IMR-90 (cell line): ENCODE measurements at regions not wholly inside any gene's neighbourhood (a gene's known extent, or its start where the extent isn't known, plus 50 kb on each side); places are given as distances from the start of the nearest gene placed in this dataset.

Experiments used
- ATAC-seq: fragments of 200-7000 bp; cut with Tn5 transposase; 2 replicates; pipeline ENCODE4 v1.9.1; 2020; ENCODE audit warnings: low read depth, mild to moderate bottlenecking, moderate library complexity
- BruUV-seq: library from RNA; stranded (reverse); fragments of 400-500 nt; replicated peaks from 2 replicates; lab custom pipeline; 2021; lab: Mats Ljungman, UMichigan
- CTCF ChIA-PET: fragments of 300-600 bp; formaldehyde crosslinking; extraction: SDS; loops from one replicate; lab custom pipeline; 2021; ENCODE audit warnings: antibody characterized with exemption; lab: Yijun Ruan, JAX
- POLR2A ChIA-PET: fragments of 300-600 bp; sonication (Branson Sonifier 250); formaldehyde crosslinking; loops from one replicate; lab custom pipeline; 2022; ENCODE audit warnings: antibody characterized with exemption; ENCODE audit not compliant: unreplicated experiment; lab: Charles Lee
- DNase-seq: peaks from one replicate; pipeline ENCODE4 v3.0.0; 2013
- H2AFZ ChIP-seq: replicated peaks from 2 replicates; pipeline ENCODE3; 2013; ENCODE audit warnings: low read length, mild to moderate bottlenecking; ENCODE audit not compliant: poor library complexity
- H2AK5ac ChIP-seq: 2 replicates; pipeline ENCODE4 v1.6.1; 2013; ENCODE audit warnings: low read depth, low read length, inconsistent platforms
- H2AK9ac ChIP-seq: replicated peaks from 2 replicates; pipeline ENCODE3; 2013; ENCODE audit warnings: mild to moderate bottlenecking, low read depth, low read length, moderate library complexity; ENCODE audit not compliant: poor library complexity
- H2BK120ac ChIP-seq: 2 replicates; pipeline ENCODE4 v1.6.1; 2013; ENCODE audit warnings: low read depth, low read length, inconsistent platforms
- H2BK15ac ChIP-seq: 3 replicates; pipeline ENCODE4 v1.6.1; 2013; ENCODE audit warnings: low read depth, low read length, inconsistent platforms
- H2BK20ac ChIP-seq: 2 replicates; pipeline ENCODE4 v1.6.1; 2013; ENCODE audit warnings: low read depth, mild to moderate bottlenecking, inconsistent platforms, low read length, moderate library complexity
- H2BK5ac ChIP-seq: 2 replicates; pipeline ENCODE4 v1.6.1; 2013; ENCODE audit warnings: mild to moderate bottlenecking, low read depth, low read length, inconsistent platforms; ENCODE audit not compliant: poor library complexity, severe bottlenecking
- H3K14ac ChIP-seq: replicated peaks from 2 replicates; pipeline ENCODE4 v1.6.1; 2013; ENCODE audit warnings: low read depth, low read length, inconsistent platforms
- H3K18ac ChIP-seq: 2 replicates; pipeline ENCODE4 v1.6.1; 2013; ENCODE audit warnings: low read depth, low read length, control low read depth
- H3K23ac ChIP-seq: 2 replicates; pipeline ENCODE4 v1.6.1; 2013; ENCODE audit warnings: low read depth, low read length, inconsistent platforms
- H3K27ac ChIP-seq: 2 replicates; pipeline ENCODE4 v1.5.1; 2013; ENCODE audit warnings: mild to moderate bottlenecking, control low read depth, low read length; ENCODE audit not compliant: insufficient read depth
- H3K27me3 ChIP-seq: 2 replicates; pipeline ENCODE4 v1.6.1; 2013; ENCODE audit warnings: low read length; ENCODE audit not compliant: control insufficient read depth, insufficient read depth
- H3K36me3 ChIP-seq: 2 replicates; pipeline ENCODE4 v1.6.1; 2013; ENCODE audit warnings: low read length, mixed read lengths; ENCODE audit not compliant: control insufficient read depth, insufficient read depth
- H3K4ac ChIP-seq: 2 replicates; pipeline ENCODE4 v1.6.1; 2013; ENCODE audit warnings: low read depth, low read length, inconsistent platforms
- H3K4me1 ChIP-seq: 2 replicates; pipeline ENCODE4 v1.6.1; 2013; ENCODE audit warnings: low read length, mixed read lengths; ENCODE audit not compliant: control insufficient read depth, insufficient read depth
- H3K4me2 ChIP-seq: 2 replicates; pipeline ENCODE4 v1.6.1; 2013; ENCODE audit warnings: low read depth, mild to moderate bottlenecking, control low read depth, low read length, moderate library complexity
- H3K4me3 ChIP-seq: 2 replicates; pipeline ENCODE4 v1.5.1; 2013; ENCODE audit warnings: low read depth, mild to moderate bottlenecking, control low read depth, low read length, moderate library complexity; ENCODE audit not compliant: insufficient read depth
- H3K56ac ChIP-seq: 2 replicates; pipeline ENCODE4 v1.6.1; 2013; ENCODE audit warnings: low read length, inconsistent platforms; ENCODE audit not compliant: insufficient read depth; ENCODE audit errors: extremely low read depth
- H3K79me1 ChIP-seq, 2 experiments: 2 replicates each; pipeline ENCODE4 v1.6.1; 2013; ENCODE audit warnings: low read length in 2 of 2, inconsistent platforms in 1 of 2, low read depth in 1 of 2
- H3K9ac ChIP-seq: 2 replicates; pipeline ENCODE4 v1.6.1; 2013; ENCODE audit warnings: low read depth, low read length, control low read depth
- H3K9me1 ChIP-seq: 2 replicates; pipeline ENCODE4 v1.6.1; 2013; ENCODE audit warnings: low read length, inconsistent platforms; ENCODE audit not compliant: insufficient read depth
- H3K9me3 ChIP-seq: 2 replicates; pipeline ENCODE4 v1.6.1; 2013; ENCODE audit warnings: low read length; ENCODE audit not compliant: control insufficient read depth, insufficient read depth
- H4K20me1 ChIP-seq: 2 replicates; pipeline ENCODE4 v1.6.1; 2013; ENCODE audit warnings: low read length, inconsistent platforms; ENCODE audit not compliant: insufficient read depth
- H4K5ac ChIP-seq: 2 replicates; pipeline ENCODE4 v1.6.1; 2013; ENCODE audit warnings: mild to moderate bottlenecking, low read depth, low read length, control low read depth
- H4K8ac ChIP-seq, 2 experiments: 2 replicates each; pipeline ENCODE4 v1.6.1; 2013; ENCODE audit warnings: low read depth in 2 of 2, low read length in 2 of 2, control low read depth in 1 of 2, inconsistent platforms in 1 of 2
- H4K91ac ChIP-seq: 2 replicates; pipeline ENCODE4 v1.6.1; 2013; ENCODE audit warnings: low read depth, low read length, inconsistent platforms; ENCODE audit not compliant: insufficient read depth
- CEBPB ChIP-seq: IDR thresholded peaks from 2 replicates; pipeline ENCODE4 v1.6.1; 2012; ENCODE audit warnings: low read depth, low read length, improper control_type of control experiment
- CHD1 ChIP-seq: IDR thresholded peaks from 2 replicates; pipeline ENCODE4 v1.6.1; 2012; ENCODE audit warnings: low read depth, low read length, improper control_type of control experiment
- FOS ChIP-seq: fragments of 150-350 bp; IDR thresholded peaks from 2 replicates; pipeline ENCODE4 v1.6.1; 2016; ENCODE audit warnings: low read depth, low read length
- MAZ ChIP-seq: IDR thresholded peaks from 2 replicates; pipeline ENCODE4 v1.6.1; 2012; ENCODE audit warnings: low read depth, mild to moderate bottlenecking, low read length, improper control_type of control experiment, moderate library complexity, borderline replicate concordance
- MXI1 ChIP-seq: IDR thresholded peaks from 2 replicates; pipeline ENCODE4 v1.6.1; 2012; ENCODE audit warnings: low read depth, mild to moderate bottlenecking, low read length, moderate library complexity, borderline replicate concordance
- NFE2L2 ChIP-seq: fragments of 150-350 bp; IDR thresholded peaks from 2 replicates; pipeline ENCODE4 v1.6.1; 2016; ENCODE audit warnings: low read depth, mild to moderate bottlenecking, low read length
- POLR2A ChIP-seq: IDR thresholded peaks from 2 replicates; pipeline ENCODE4 v1.6.1; 2012; ENCODE audit warnings: mild to moderate bottlenecking, low read depth, low read length
- RAD21 ChIP-seq: IDR thresholded peaks from 2 replicates; pipeline ENCODE4 v1.6.1; 2012; ENCODE audit warnings: low read length, improper control_type of control experiment
- SMC3 ChIP-seq: fragments of 150-350 bp; IDR thresholded peaks from 2 replicates; pipeline ENCODE4 v1.6.1; 2016; ENCODE audit warnings: low read depth, mild to moderate bottlenecking, antibody characterized with exemption, low read length, moderate library complexity
- WGBS, 2 experiments: methylation state at CpG; one replicate each; pipeline versions ENCODE4 v1.1.5 to v1.1.7; 2013; ENCODE audit warnings: missing lambda C conversion rate in 2 of 2; ENCODE audit not compliant: insufficient read length in 1 of 2; ENCODE audit errors: extremely low coverage in 2 of 2; 5-methylcytosine and 5-hydroxymethylcytosine counted together
- dilution Hi-C: fragments of 300-500 bp; cut with HindIII; formaldehyde crosslinking; loops from one replicate; pipeline ENCODE4 v1.14.3; 2018; ENCODE audit warnings: low sequenced_read_pairs; ENCODE audit not compliant: unreplicated experiment
- in situ Hi-C: fragments of 300-500 bp; cut with MboI; formaldehyde crosslinking; loops from 3 replicates; pipeline ENCODE4 v1.14.3; 2019; ENCODE audit warnings: low sequenced_read_pairs, inconsistent platforms, mixed read lengths
- intact Hi-C: fragments of 100-400 bp; cut with micrococcal nuclease; formaldehyde crosslinking; loops from 2 replicates; pipeline ENCODE4 v1.10.0; 2022
- TF ChIP-seq, protein P1 (sequence below): conservative IDR thresholded peaks from 2 replicates; pipeline ENCODE4 v1.5.1; 2012; ENCODE audit warnings: mild to moderate bottlenecking, low read depth, low read length, improper control_type of control experiment
- TF ChIP-seq, protein P2 (sequence below): fragments of 150-350 bp; IDR thresholded peaks from 2 replicates; pipeline ENCODE4 v1.6.1; 2017; ENCODE audit warnings: mild to moderate bottlenecking, antibody characterized with exemption, low read length, low read depth
- TF ChIP-seq, protein P3 (sequence below): fragments of 150-350 bp; IDR thresholded peaks from 2 replicates; pipeline ENCODE4 v1.6.1; 2016; ENCODE audit warnings: low read depth, mild to moderate bottlenecking, low read length, moderate library complexity, borderline replicate concordance

DNA sequence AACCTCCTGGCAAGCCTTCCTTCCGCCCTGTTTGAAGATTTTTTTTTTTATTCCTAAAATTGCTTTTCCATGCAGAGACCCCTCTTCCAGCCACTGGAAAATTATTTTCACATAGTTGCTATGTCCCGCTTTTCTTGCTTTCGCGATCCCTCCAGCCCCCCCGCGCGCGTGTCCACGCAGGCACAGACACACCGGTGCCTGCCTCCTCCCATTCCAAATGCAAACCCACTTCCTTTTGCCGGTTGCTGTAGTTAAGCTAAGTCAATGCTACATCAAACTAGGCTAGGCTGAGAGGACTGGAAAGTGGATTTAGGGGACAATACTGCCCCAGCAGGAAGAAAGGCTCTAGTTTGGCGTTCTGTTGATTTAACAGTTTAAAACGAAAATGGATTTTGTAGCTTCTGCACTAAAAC, 111.0 kb downstream of the DHX15 start:
- peak overlapping the region; percentile 93 for H2AFZ ChIP-seq
- no CpG with 5 or more reads among the region's 13 CpGs for WGBS, 2 experiments
- peaks cover 10% of the 10 kb centered on the region for H3K27me3 ChIP-seq
- H3K9ac ChIP-seq: no peak overlapping the region
- ATAC-seq (no peak), DNase-seq (peak; percentile 27)
- no peak overlapping the region for H3K18ac ChIP-seq
- no peak overlapping the region for H2BK5ac ChIP-seq
- no peak overlapping the region for H3K23ac ChIP-seq
- H3K79me1 ChIP-seq: no peaks in the 10 kb centered on the region
- H3K56ac ChIP-seq: no peak overlapping the region
- no peaks in the 10 kb centered on the region for H3K9me3 ChIP-seq
- H4K91ac ChIP-seq: no peak overlapping the region
- H3K4me3 ChIP-seq: peak overlapping the region; percentile 47
- no peak overlapping the region for H3K4ac ChIP-seq
- dilution Hi-C loops: no loop called here
- no peak overlapping the region for H2AK9ac ChIP-seq
- TF ChIP-seq MXI1 (no peak), CHD1 (no peak), MAZ (no peak), FOS (no peak), SMC3 (no peak), RAD21 (no peak), POLR2A (no peak), NFE2L2 (no peak), CEBPB (no peak)
- TF ChIP-seq, protein P1, sequence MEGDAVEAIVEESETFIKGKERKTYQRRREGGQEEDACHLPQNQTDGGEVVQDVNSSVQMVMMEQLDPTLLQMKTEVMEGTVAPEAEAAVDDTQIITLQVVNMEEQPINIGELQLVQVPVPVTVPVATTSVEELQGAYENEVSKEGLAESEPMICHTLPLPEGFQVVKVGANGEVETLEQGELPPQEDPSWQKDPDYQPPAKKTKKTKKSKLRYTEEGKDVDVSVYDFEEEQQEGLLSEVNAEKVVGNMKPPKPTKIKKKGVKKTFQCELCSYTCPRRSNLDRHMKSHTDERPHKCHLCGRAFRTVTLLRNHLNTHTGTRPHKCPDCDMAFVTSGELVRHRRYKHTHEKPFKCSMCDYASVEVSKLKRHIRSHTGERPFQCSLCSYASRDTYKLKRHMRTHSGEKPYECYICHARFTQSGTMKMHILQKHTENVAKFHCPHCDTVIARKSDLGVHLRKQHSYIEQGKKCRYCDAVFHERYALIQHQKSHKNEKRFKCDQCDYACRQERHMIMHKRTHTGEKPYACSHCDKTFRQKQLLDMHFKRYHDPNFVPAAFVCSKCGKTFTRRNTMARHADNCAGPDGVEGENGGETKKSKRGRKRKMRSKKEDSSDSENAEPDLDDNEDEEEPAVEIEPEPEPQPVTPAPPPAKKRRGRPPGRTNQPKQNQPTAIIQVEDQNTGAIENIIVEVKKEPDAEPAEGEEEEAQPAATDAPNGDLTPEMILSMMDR: no peak
- TF ChIP-seq, protein P2, sequence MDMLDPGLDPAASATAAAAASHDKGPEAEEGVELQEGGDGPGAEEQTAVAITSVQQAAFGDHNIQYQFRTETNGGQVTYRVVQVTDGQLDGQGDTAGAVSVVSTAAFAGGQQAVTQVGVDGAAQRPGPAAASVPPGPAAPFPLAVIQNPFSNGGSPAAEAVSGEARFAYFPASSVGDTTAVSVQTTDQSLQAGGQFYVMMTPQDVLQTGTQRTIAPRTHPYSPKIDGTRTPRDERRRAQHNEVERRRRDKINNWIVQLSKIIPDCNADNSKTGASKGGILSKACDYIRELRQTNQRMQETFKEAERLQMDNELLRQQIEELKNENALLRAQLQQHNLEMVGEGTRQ: no peak
- TF ChIP-seq, protein P3, sequence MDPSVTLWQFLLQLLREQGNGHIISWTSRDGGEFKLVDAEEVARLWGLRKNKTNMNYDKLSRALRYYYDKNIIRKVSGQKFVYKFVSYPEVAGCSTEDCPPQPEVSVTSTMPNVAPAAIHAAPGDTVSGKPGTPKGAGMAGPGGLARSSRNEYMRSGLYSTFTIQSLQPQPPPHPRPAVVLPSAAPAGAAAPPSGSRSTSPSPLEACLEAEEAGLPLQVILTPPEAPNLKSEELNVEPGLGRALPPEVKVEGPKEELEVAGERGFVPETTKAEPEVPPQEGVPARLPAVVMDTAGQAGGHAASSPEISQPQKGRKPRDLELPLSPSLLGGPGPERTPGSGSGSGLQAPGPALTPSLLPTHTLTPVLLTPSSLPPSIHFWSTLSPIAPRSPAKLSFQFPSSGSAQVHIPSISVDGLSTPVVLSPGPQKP: no peak
- no TSS peak for BruUV-seq
- no peak overlapping the region for H4K8ac ChIP-seq
- no peak overlapping the region for H2BK120ac ChIP-seq
- H4K5ac ChIP-seq: no peak overlapping the region
- ChIA-PET CTCF (interaction anchor here (0.6 to 1.1 kb wide), 3 partner anchors 269 to 516 kb away, joined by 3 to 4 read pairs (median 3); no protein-coding TSS in a partner anchor), POLR2A (no interaction called here)
- intact Hi-C loops: loop anchor here (10.0 kb wide), 2 partner anchors 211 to 321 kb away; partner anchors contain the start of gene SOD3
- no peaks in the 10 kb centered on the region; the same call in 1 of the 2 replicates for H4K20me1 ChIP-seq
- no peaks in the 10 kb centered on the region; the same call in 1 of the 2 replicates for H3K4me1 ChIP-seq
- H2AK5ac ChIP-seq: no peak overlapping the region
- no peak overlapping the region for H3K14ac ChIP-seq
- no peak overlapping the region for H2BK15ac ChIP-seq
- in situ Hi-C loops: no loop called here
- peak overlapping the region; percentile 99 for H3K4me2 ChIP-seq
- no peaks in the 10 kb centered on the region for H3K36me3 ChIP-seq
- H3K27ac ChIP-seq: no peak overlapping the region
- no peaks in the 10 kb centered on the region for H3K9me1 ChIP-seq
- H2BK20ac ChIP-seq: no peak overlapping the region
